HepG2 (cell line): ENCODE measurements at regions not wholly inside any gene's neighbourhood (a gene's known extent, or its start where the extent isn't known, plus 50 kb on each side); places are given as distances from the start of the nearest gene placed in this dataset.

Experiments
- ARNT ChIP-seq: fragments of 450-650 bp; IDR thresholded peaks from 2 replicates; pipeline ENCODE4 v1.6.1; 2017
- ARNTL ChIP-seq: sonication (generic); formaldehyde crosslinking; IDR thresholded peaks from 2 replicates; pipeline ENCODE4 v1.4.0; 2020; ENCODE audit warnings: mild to moderate bottlenecking, missing genetic modification reagents
- E2F2 ChIP-seq: sonication (generic); formaldehyde crosslinking; IDR thresholded peaks from 2 replicates; pipeline ENCODE4 v1.4.0; 2020; ENCODE audit warnings: missing genetic modification reagents, borderline replicate concordance
- EHMT2 ChIP-seq: fragments of 200-600 bp; sonication (generic); IDR thresholded peaks from 2 replicates; pipeline ENCODE4 v1.7.0; 2017; ENCODE audit warnings: antibody characterized with exemption, low read depth, low read length, borderline replicate concordance
- NFAT5 ChIP-seq: sonication (generic); formaldehyde crosslinking; IDR thresholded peaks from 2 replicates; pipeline ENCODE4 v1.4.0; 2020; ENCODE audit warnings: missing genetic modification reagents
- PHF21A ChIP-seq: sonication (generic); formaldehyde crosslinking; IDR thresholded peaks from 2 replicates; pipeline ENCODE4 v1.5.0; 2020; ENCODE audit warnings: mild to moderate bottlenecking, missing genetic modification reagents
- SNAPC2 ChIP-seq: sonication (generic); formaldehyde crosslinking; IDR thresholded peaks from 2 replicates; pipeline ENCODE4 v1.8.1; 2022; ENCODE audit warnings: mild to moderate bottlenecking, missing genetic modification reagents
- THAP9 ChIP-seq: sonication (generic); formaldehyde crosslinking; IDR thresholded peaks from 2 replicates; pipeline ENCODE4; 2020; ENCODE audit warnings: missing genetic modification reagents, mild to moderate bottlenecking, borderline replicate concordance
- UBTF ChIP-seq: sonication (generic); formaldehyde crosslinking; IDR thresholded peaks from 2 replicates; pipeline ENCODE4 v1.4.0; 2020; ENCODE audit warnings: mild to moderate bottlenecking, missing genetic modification reagents
- ZKSCAN5 ChIP-seq: sonication (generic); formaldehyde crosslinking; IDR thresholded peaks from 2 replicates; pipeline ENCODE4 v1.5.1; 2020; ENCODE audit warnings: mild to moderate bottlenecking, missing genetic modification reagents
- ZNF282 ChIP-seq: fragments of 450-650 bp; IDR thresholded peaks from 2 replicates; pipeline ENCODE4 v1.6.1; 2018; ENCODE audit not compliant: partially characterized antibody
- ZNF484 ChIP-seq: sonication (generic); formaldehyde crosslinking; IDR thresholded peaks from 2 replicates; pipeline ENCODE4 v1.5.1; 2020; ENCODE audit warnings: mild to moderate bottlenecking, low read depth, missing genetic modification reagents, borderline replicate concordance
- ZNF576 ChIP-seq: sonication (generic); formaldehyde crosslinking; IDR thresholded peaks from 2 replicates; pipeline ENCODE4 v1.4.0; 2020; ENCODE audit warnings: mild to moderate bottlenecking, missing genetic modification reagents

GRCh38 chr1:222167896-222168295 lies 380.0 kb downstream of the HHIPL2 start (continued):
- TF ChIP-seq THAP9 (CRISPR knock-in tag) (no peak), ZNF282 (no peak), NFAT5 (CRISPR knock-in tag) (no peak), ZNF484 (CRISPR knock-in tag) (no peak), E2F2 (CRISPR knock-in tag) (no peak), ARNTL (CRISPR knock-in tag) (no peak), ZKSCAN5 (CRISPR knock-in tag) (no peak), UBTF (CRISPR knock-in tag) (no peak), ARNT (no peak), ZNF576 (CRISPR knock-in tag) (no peak), EHMT2 (no peak), PHF21A (no peak), SNAPC2 (CRISPR knock-in tag) (no peak)
